GM18951 (cell line): ENCODE measurements at regions not wholly inside any gene's neighbourhood (a gene's known extent, or its start where the extent isn't known, plus 50 kb on each side); places are given as distances from the start of the nearest gene placed in this dataset.

Experiments used
- POLR2A ChIP-seq: IDR thresholded peaks from 4 replicates; pipeline ENCODE4 v1.6.1; 2011; ENCODE audit warnings: mild to moderate bottlenecking; ENCODE audit not compliant: insufficient read length, insufficient read depth; ENCODE audit errors: extremely low read depth
- in situ Hi-C: fragments of 300-500 bp; cut with MboI; formaldehyde crosslinking; loops from one replicate; pipeline ENCODE4 v1.12.0; 2022; ENCODE audit warnings: low sequenced_read_pairs, mixed read lengths, inconsistent platforms; ENCODE audit not compliant: unreplicated experiment

GRCh38 chr13:22469452-22469851 is 711.3 kb upstream of the SGCG start:
- no peak for TF ChIP-seq POLR2A
- in situ Hi-C loops, result no loop called here

DNA sequence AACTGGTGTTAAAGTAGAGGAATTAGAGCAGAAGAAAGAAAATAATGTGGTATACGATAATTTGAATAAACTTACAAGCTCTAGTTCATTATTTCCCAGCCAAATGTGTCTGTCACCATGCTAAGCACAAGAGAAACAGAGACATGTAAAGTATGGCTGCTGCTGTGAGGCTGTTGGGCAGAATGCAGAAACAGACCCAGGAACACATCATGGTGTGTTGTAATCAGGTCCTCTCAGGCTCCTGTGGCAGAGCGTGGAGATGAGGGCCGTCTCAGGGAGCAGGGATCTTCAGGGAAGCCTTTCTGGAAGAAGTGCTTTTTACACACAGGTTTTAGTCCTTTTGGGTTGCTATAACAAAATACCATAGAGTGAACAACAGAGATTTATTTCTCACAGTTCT is 710.7 kb upstream of the SGCG start:
- in situ Hi-C loops, result no loop called here
- TF ChIP-seq POLR2A, result no peak

- in situ Hi-C loops, result no loop called here
- TF ChIP-seq POLR2A, result no peak
Measured at GRCh38 chr13:22482496-22483000, 698.2 kb upstream of the SGCG start.

DNA sequence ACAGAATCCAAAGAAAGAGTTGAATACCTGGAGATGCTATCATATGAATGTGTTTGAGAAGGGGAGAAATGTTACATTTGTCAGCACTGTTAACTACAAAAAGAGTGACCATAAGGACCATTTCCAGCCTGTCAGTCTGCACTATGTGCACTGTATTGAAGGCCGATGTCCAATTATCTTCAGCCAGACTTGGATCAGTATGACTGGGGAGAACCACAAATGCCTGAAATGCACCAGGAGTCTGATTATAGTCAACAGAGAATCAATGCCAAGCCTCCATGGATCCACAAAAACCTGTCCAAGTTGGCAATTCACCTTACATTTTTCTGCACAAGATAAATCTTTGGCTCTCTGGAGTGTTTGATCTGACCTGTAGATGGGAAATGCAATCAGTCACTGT is 697.5 kb upstream of the SGCG start:
- TF ChIP-seq POLR2A, result no peak

DNA sequence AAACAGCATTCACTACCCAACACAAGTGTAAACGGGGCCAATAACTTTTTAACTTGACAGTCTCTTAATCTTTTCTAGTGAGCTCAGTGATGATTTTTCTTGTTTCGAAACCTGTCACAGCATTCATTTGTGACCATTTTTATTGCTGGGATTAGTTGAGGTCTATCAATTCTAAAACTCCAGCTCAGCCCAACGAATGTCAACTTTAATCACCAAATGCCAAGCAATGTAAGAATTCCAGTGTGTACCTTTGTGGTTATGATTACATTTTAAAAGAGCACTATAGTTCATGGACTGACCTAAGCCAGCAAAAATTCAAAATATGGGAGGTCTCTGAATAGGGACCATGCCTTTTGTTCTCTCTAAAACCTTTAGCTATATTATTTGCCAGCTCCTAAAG is 694.3 kb upstream of the SGCG start:
- in situ Hi-C loops, result no loop called here
- no peak for TF ChIP-seq POLR2A

More for the DNA sequence above, 697.5 kb upstream of the SGCG start:
- in situ Hi-C loops, result no loop called here

DNA sequence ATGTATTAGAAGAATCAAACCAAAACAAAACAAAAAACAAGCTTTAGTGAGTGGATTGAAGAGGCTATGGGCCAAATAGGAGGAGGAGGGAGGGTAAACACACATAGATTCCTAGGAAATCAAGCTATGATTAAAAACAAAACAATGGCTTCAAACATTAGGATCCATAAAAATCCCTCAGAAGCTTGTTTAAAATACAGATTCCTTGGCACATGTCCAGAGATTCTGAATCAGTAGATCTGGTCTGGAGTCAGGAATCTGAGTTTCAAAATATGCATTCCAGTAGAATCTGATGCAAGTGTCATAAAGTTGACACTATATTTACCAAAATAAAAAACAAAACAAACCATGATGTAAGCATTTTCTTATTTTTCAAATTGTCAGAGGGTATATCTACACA is 692.8 kb upstream of the SGCG start:
- in situ Hi-C loops, result no loop called here

GRCh38 chr13:22489771-22490170 is 691.0 kb upstream of the SGCG start:
- in situ Hi-C loops, result no loop called here
- TF ChIP-seq POLR2A, result no peak

More for the DNA sequence above, 692.8 kb upstream of the SGCG start:
- no peak for TF ChIP-seq POLR2A

- no peak for TF ChIP-seq POLR2A
- in situ Hi-C loops, result no loop called here
Measured at GRCh38 chr13:22495819-22496218, 685.0 kb upstream of the SGCG start.

GRCh38 chr13:22496803-22497508 is 683.8 kb upstream of the SGCG start:
- in situ Hi-C loops, result no loop called here
- TF ChIP-seq POLR2A, result no peak

DNA sequence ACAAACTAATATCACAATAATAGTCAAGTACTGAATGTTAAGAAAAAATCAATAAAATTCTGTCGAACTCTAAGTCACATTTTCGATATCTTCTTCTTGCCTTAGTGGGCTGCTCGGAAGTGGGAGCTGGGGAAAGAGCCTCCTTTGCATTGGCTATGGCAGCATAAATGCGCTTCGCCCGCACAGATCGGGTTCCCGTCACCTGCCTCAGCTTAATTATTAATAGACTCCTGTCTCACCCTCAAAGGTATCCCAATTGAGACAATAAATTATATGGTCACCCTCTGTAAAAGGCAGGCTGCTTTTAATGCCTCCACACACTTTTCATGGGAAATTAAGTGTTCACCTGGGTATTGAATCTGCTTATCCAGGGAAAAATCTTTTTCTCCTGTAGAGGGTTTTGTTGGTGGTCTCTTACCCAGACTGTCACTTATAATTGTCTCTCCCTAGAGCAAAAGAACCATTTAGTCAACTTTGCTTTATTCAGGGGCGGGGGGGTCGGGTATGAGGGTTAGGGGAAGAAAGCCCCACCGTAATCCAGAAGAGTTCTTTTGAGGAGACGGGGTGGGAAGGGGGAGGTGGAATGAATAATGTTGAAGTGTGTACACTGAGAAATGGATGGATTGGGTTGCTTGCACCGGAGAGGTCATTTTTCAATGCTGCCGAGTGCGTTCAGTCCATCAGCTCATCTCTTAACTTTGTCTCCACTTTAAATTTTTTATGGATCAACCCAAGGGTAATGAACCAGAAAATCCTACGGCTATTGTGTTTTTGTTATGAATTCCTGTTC is 682.6 kb upstream of the SGCG start:
- in situ Hi-C loops, result no loop called here
- no peak for TF ChIP-seq POLR2A

GRCh38 chr13:22499919-22500318 is 680.9 kb upstream of the SGCG start:
- TF ChIP-seq POLR2A, result no peak
- in situ Hi-C loops, result no loop called here

GRCh38 chr13:22505489-22505888 is 675.3 kb upstream of the SGCG start:
- in situ Hi-C loops, result no loop called here
- no peak for TF ChIP-seq POLR2A

DNA sequence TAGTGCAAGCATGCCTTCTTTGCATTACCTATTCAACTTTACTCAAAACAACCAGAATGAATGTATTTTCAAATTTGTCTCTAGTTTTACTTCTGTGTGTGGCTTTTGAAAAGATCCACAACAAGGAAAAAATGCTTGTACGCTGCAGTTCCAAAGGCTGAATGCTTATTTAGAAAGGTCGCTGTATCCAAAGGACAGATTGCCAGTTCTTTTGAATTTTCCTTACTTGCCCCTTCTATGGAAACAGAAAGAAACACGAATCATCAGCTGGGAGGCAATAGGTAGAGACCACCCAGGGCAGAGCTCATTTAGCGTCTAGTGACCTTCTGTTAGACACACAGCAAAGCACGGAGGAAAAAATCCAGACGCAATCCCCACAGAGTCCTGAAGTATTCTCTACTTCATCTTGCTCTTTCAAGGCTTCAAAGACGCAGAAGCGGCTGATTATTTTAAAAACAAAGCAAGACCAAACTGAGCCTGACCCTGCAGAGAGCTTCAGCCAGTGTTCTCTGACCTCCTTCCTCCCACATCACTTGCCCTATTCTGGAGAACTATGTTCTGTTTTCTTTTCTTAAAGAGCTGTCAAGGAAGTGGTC is 674.6 kb upstream of the SGCG start:
- TF ChIP-seq POLR2A, result no peak
- in situ Hi-C loops, result no loop called here
